ENCODE measurements at regions not wholly inside any gene's neighbourhood (a gene's known extent, or its start where the extent isn't known, plus 50 kb on each side); places are given as distances from the start of the nearest gene placed in this dataset.

- Histone ChIP-seq H3K36me3 (ENCODE audit: control insufficient read depth, insufficient read depth, low read length) (no peaks in the 10 kb centered on the region), H3K27ac (ENCODE audit: low read length) (no peak overlapping the region), H3K4me3 (ENCODE audit: low read length) (no peak overlapping the region), H3K27me3 (ENCODE audit: control insufficient read depth, insufficient read depth, low read length) (peaks cover 3% of the 10 kb centered on the region), H3K4me1 (ENCODE audit: control insufficient read depth, insufficient read depth, low read length) (no peaks in the 10 kb centered on the region), H3K9me3 (replicated peaks; ENCODE audit: control insufficient read depth, low read depth, low read length) (no peaks in the 10 kb centered on the region)
- no peak for DNase-seq
- no CpG with 5 or more reads among the region's 2 CpGs for WGBS (ENCODE audit: insufficient coverage)
Observed at GRCh38 chr18:22108674-22109073, 60.7 kb upstream of the GATA6 start.

- WGBS (ENCODE audit: insufficient coverage): 67% methylated on average over 1 of the region's 4 CpGs
- no peak overlapping the region for H3K27ac ChIP-seq (ENCODE audit: low read length)
- no peak for DNase-seq
- H3K4me1 ChIP-seq (ENCODE audit: control insufficient read depth, insufficient read depth, low read length): no peaks in the 10 kb centered on the region
- H3K36me3 ChIP-seq (ENCODE audit: control insufficient read depth, insufficient read depth, low read length): no peaks in the 10 kb centered on the region
- no peak overlapping the region for H3K4me3 ChIP-seq (ENCODE audit: low read length)
- no peaks in the 10 kb centered on the region for H3K9me3 ChIP-seq (replicated peaks; ENCODE audit: control insufficient read depth, low read depth, low read length)
- H3K27me3 ChIP-seq (ENCODE audit: control insufficient read depth, insufficient read depth, low read length): peaks cover 3% of the 10 kb centered on the region
Observed at GRCh38 chr18:22109535-22109934, 59.9 kb upstream of the GATA6 start.

- Histone ChIP-seq H3K27ac (ENCODE audit: low read length) (no peak overlapping the region), H3K4me1 (ENCODE audit: control insufficient read depth, insufficient read depth, low read length) (no peaks in the 10 kb centered on the region), H3K9me3 (replicated peaks; ENCODE audit: control insufficient read depth, low read depth, low read length) (no peaks in the 10 kb centered on the region), H3K27me3 (ENCODE audit: control insufficient read depth, insufficient read depth, low read length) (peaks cover 3% of the 10 kb centered on the region), H3K4me3 (ENCODE audit: low read length) (no peak overlapping the region), H3K36me3 (ENCODE audit: control insufficient read depth, insufficient read depth, low read length) (no peaks in the 10 kb centered on the region)
- WGBS (ENCODE audit: insufficient coverage): 21% methylated on average over 5 of the region's 9 CpGs
- no peak for DNase-seq
Observed at GRCh38 chr18:22110461-22110924, 58.9 kb upstream of the GATA6 start.

GRCh38 chr18:22112215-22112614, 57.2 kb upstream of the GATA6 start:
- no peaks in the 10 kb centered on the region for H3K4me1 ChIP-seq (ENCODE audit: control insufficient read depth, insufficient read depth, low read length)
- WGBS (ENCODE audit: insufficient coverage): 88% methylated on average over 3 of the region's 5 CpGs
- no peaks in the 10 kb centered on the region for H3K9me3 ChIP-seq (replicated peaks; ENCODE audit: control insufficient read depth, low read depth, low read length)
- no peak overlapping the region for H3K4me3 ChIP-seq (ENCODE audit: low read length)
- no peak overlapping the region for H3K27ac ChIP-seq (ENCODE audit: low read length)
- peaks cover 3% of the 10 kb centered on the region for H3K27me3 ChIP-seq (ENCODE audit: control insufficient read depth, insufficient read depth, low read length)
- H3K36me3 ChIP-seq (ENCODE audit: control insufficient read depth, insufficient read depth, low read length): no peaks in the 10 kb centered on the region
- no peak for DNase-seq

- Histone ChIP-seq H3K4me1 (ENCODE audit: control insufficient read depth, insufficient read depth, low read length) (no peaks in the 10 kb centered on the region), H3K27me3 (ENCODE audit: control insufficient read depth, insufficient read depth, low read length) (peaks cover 3% of the 10 kb centered on the region), H3K4me3 (ENCODE audit: low read length) (no peak overlapping the region), H3K27ac (ENCODE audit: low read length) (no peak overlapping the region), H3K36me3 (ENCODE audit: control insufficient read depth, insufficient read depth, low read length) (no peaks in the 10 kb centered on the region), H3K9me3 (replicated peaks; ENCODE audit: control insufficient read depth, low read depth, low read length) (no peaks in the 10 kb centered on the region)
- 59% methylated on average over 4 of the region's 9 CpGs for WGBS (ENCODE audit: insufficient coverage)
- no peak for DNase-seq
Observed at GRCh38 chr18:22113144-22113844, 56.1 kb upstream of the GATA6 start.

GRCh38 chr18:22114526-22115321, 54.7 kb upstream of the GATA6 start:
- no peak for DNase-seq
- WGBS (ENCODE audit: insufficient coverage): 100% methylated on average over 2 of the region's 7 CpGs
- Histone ChIP-seq H3K27ac (ENCODE audit: low read length) (no peak overlapping the region), H3K27me3 (ENCODE audit: control insufficient read depth, insufficient read depth, low read length) (no peaks in the 10 kb centered on the region), H3K36me3 (ENCODE audit: control insufficient read depth, insufficient read depth, low read length) (no peaks in the 10 kb centered on the region), H3K9me3 (replicated peaks; ENCODE audit: control insufficient read depth, low read depth, low read length) (no peaks in the 10 kb centered on the region), H3K4me3 (ENCODE audit: low read length) (no peak overlapping the region), H3K4me1 (ENCODE audit: control insufficient read depth, insufficient read depth, low read length) (no peaks in the 10 kb centered on the region)

- Histone ChIP-seq H3K36me3 (ENCODE audit: control insufficient read depth, insufficient read depth, low read length) (no peaks in the 10 kb centered on the region), H3K9me3 (replicated peaks; ENCODE audit: control insufficient read depth, low read depth, low read length) (no peaks in the 10 kb centered on the region), H3K27me3 (ENCODE audit: control insufficient read depth, insufficient read depth, low read length) (no peaks in the 10 kb centered on the region), H3K4me1 (ENCODE audit: control insufficient read depth, insufficient read depth, low read length) (no peaks in the 10 kb centered on the region), H3K27ac (ENCODE audit: low read length) (no peak overlapping the region), H3K4me3 (ENCODE audit: low read length) (no peak overlapping the region)
- WGBS (ENCODE audit: insufficient coverage): no CpG with 5 or more reads among the region's 4 CpGs
- DNase-seq: no peak
Observed at GRCh38 chr18:22115573-22115972, 53.8 kb upstream of the GATA6 start.

All from muscle of leg (tissue), 3 donors.